Gastrocnemius medialis (tissue), 4 donors: ENCODE measurements at regions not wholly inside any gene's neighbourhood (a gene's known extent, or its start where the extent isn't known, plus 50 kb on each side); places are given as distances from the start of the nearest gene placed in this dataset.

Experiments used
- CTCF ChIP-seq, 5 experiments: fragments of 450-650 bp in 3 of 5; fragments of 200-600 bp in 2 of 5; sonication (generic) in 2 of 5; IDR thresholded peaks in 4 of 5; conservative IDR thresholded peaks in 1 of 5; 1 replicate in 4 of 5; 2 replicates in 1 of 5; pipeline ENCODE4 v1.5.1; 2016 to 2019; ENCODE audit warnings: antibody characterized with exemption in 5 of 5, mild to moderate bottlenecking in 3 of 5, moderate library complexity in 3 of 5
- POLR2A ChIP-seq, 2 donors: fragments of 450-650 bp; IDR thresholded peaks; one replicate each; pipeline ENCODE4 v1.6.1; 2017; ENCODE audit warnings: antibody characterized with exemption in 2 of 2, mild to moderate bottlenecking in 2 of 2, moderate library complexity in 2 of 2

- TF ChIP-seq CTCF (IDR thresholded peaks at IDR 0.05 in 4 of 5, conservative IDR thresholded peaks at IDR 0.05 in 1 of 5) (no peak), POLR2A (IDR thresholded peaks at IDR 0.05) (no peak)
Measured at GRCh38 chr10:70960783-70961570, 72.6 kb upstream of the PCBD1 start.
